ENCODE measurements at regions not wholly inside any gene's neighbourhood (a gene's known extent, or its start where the extent isn't known, plus 50 kb on each side); places are given as distances from the start of the nearest gene placed in this dataset.

DNA sequence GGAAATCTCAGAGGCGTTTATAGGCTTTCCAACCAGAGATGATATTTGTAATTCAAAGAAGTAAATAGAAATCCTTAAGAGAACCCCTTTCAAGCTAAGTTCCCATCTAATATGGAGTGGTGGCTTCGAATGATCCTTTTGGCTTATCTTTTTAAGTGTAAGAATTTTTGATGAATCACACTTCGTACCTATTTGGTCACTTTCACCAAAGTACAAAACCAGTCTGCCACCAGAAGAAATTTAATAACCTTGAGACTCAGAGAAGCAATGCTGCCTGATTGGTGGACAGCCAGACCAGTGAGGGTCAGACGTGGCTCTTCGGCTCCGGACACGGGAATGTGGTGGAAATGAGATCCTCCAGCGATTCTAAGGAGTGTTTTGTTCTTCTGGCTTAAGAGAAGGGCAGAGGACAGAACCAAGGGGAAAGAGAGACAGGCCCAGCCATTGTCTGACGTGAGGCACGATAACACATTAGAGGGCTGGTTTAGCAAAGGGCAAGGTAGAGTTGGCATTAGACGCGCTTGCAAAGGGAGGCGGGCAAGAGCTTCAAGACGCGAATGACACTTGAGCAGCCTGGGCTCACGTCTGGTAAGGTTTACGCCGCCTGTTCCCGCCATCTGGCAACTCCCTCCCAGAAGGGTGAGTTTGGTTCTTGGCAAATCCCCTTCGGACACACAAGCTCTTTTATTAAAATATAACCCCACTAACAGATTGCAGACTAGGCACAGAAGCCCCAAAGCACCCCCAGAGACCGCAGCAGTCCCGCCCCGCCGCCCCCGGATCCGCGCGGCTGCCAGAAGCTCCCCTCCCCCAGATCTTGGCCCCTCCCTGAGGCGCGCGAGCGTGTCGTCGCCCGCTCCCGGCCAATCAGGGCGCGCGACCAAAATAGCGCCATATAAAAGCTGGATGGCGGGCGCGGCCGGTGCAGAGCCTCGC, 50.0 kb upstream of the EZR start:
- peak; percentile 69 to 86 for DNase-seq (ENCODE audit: low read depth in 1 of 2, low spot score in 2 of 2)
- H2AFZ ChIP-seq (ENCODE audit: low read length), result no peak overlapping the region
- peak; percentile 85 for TF ChIP-seq CREB1 (IDR thresholded peaks at IDR 0.05)
- TF ChIP-seq HDAC6 (IDR thresholded peaks at IDR 0.05; ENCODE audit: low read depth, low read length), result no peak
- TF ChIP-seq POLR2AphosphoS5 (IDR thresholded peaks at IDR 0.05; ENCODE audit: low read depth, low read length), result peak; percentile 81
- TF ChIP-seq RBBP5 (IDR thresholded peaks at IDR 0.05; ENCODE audit: borderline replicate concordance, low read depth, low read length), result no peak
- no peak for TF ChIP-seq SIRT6 (IDR thresholded peaks at IDR 0.05; ENCODE audit: low read length)
- TF ChIP-seq ASH2L (IDR thresholded peaks at IDR 0.05; ENCODE audit: low read length), result peak; percentile 50
- TF ChIP-seq EZH2 (IDR thresholded peaks at IDR 0.05; ENCODE audit: low read depth, low read length, severe bottlenecking), result no peak
- no peak for TF ChIP-seq JUND (IDR thresholded peaks at IDR 0.05; ENCODE audit: low read length)
- TF ChIP-seq TCF12 (IDR thresholded peaks at IDR 0.05; ENCODE audit: low read depth, low read length), result no peak
- TF ChIP-seq KDM1A (IDR thresholded peaks at IDR 0.05; ENCODE audit: borderline replicate concordance, low read length), result no peak
- no peak for TF ChIP-seq NANOG (IDR thresholded peaks at IDR 0.05; ENCODE audit: insufficient read depth, low read depth, low read length, poor library complexity, severe bottlenecking)
- no peak for TF ChIP-seq BCL11A (IDR thresholded peaks at IDR 0.05; ENCODE audit: low read depth in 2 of 2, low read length in 2 of 2)

More for the DNA sequence above, 50.0 kb upstream of the EZR start:
- H3K4me2 ChIP-seq (ENCODE audit: insufficient read depth in 1 of 2, low read depth in 2 of 2, low read length in 2 of 2), result peak overlapping the region; percentile 50 to 57
- ChIA-PET CTCF (ENCODE audit: partially characterized antibody) (interaction anchor here (0.5 to 2.5 kb wide), 9 partner anchors 15 to 160 kb away, joined by 3 to 8 read pairs (median 3); no protein-coding TSS in a partner anchor), POLR2A (ENCODE audit: partially characterized antibody) (interaction anchor here (0.6 to 9.9 kb wide), 15 partner anchors 10 to 108 kb away, joined by 3 to 93 read pairs (median 3); no protein-coding TSS in a partner anchor)
- no peaks in the 10 kb centered on the region for H3K36me3 ChIP-seq (ENCODE audit: control insufficient read depth in 2 of 4, insufficient read depth in 4 of 4, low read length in 3 of 4)
- no peaks in the 10 kb centered on the region for H3K79me1 ChIP-seq (ENCODE audit: low read depth, low read length)
- peak overlapping the region; percentile 99; the same call in 1 of the 2 replicates for H2AK5ac ChIP-seq (ENCODE audit: low read depth, low read length)
- H4K91ac ChIP-seq (replicated peaks; ENCODE audit: insufficient read length, low read length), result peak overlapping the region; percentile 5
- H4K20me1 ChIP-seq (replicated peaks in 1 of 2; ENCODE audit: control insufficient read depth in 1 of 2, insufficient read depth in 2 of 2, low read length in 2 of 2), result no peaks in the 10 kb centered on the region
- H3K79me2 ChIP-seq (ENCODE audit: control insufficient read depth in 1 of 2, insufficient read depth in 2 of 2, low read length in 2 of 2), result no peaks in the 10 kb centered on the region
- WGBS, 2 experiments (ENCODE audit: extremely low coverage in 1 of 2, insufficient coverage in 1 of 2, insufficient read length in 1 of 2, insufficient replicate concordance in 2 of 2, low coverage in 1 of 2, low lambda C conversion rate in 2 of 2, missing lambda C conversion rate in 1 of 2), result 36% methylated on average over 36 of the region's 45 CpGs; no CpG with 5 or more reads in 1 of the 2 experiments
- H2BK12ac ChIP-seq (ENCODE audit: low read depth, low read length), result peak overlapping the region; percentile 100
- peak overlapping the region; percentile 97 for H2BK20ac ChIP-seq (ENCODE audit: low read length)
- peaks cover 3% of the 10 kb centered on the region; the same call in 1 of the 2 replicates for H3K23me2 ChIP-seq (ENCODE audit: low read depth, low read length)
- H3K4me1 ChIP-seq (replicated peaks in 1 of 4; ENCODE audit: control insufficient read depth in 3 of 4, insufficient read depth in 4 of 4, low read length in 3 of 4), result peaks cover 0 to 3% (median 1%) of the 10 kb centered on the region in 4 experiments; a peak in 2 of 7 replicates
- peak overlapping the region in 3 of 4 experiments; percentile 31 to 50 (median 34); a peak in 4 of 8 replicates for H3K4me3 ChIP-seq (ENCODE audit: extremely low read depth in 1 of 4, insufficient read depth in 2 of 4, low read depth in 3 of 4, low read length in 4 of 4)
- peak overlapping the region; percentile 76 for H3K27ac ChIP-seq (ENCODE audit: low read depth, low read length)
- no peak overlapping the region for H3K14ac ChIP-seq (ENCODE audit: insufficient read length)
- no peak overlapping the region for H4K5ac ChIP-seq (ENCODE audit: insufficient read length, low read depth, low read length)
- peak overlapping the region; percentile 53; the same call in 1 of the 2 replicates for H2BK15ac ChIP-seq (ENCODE audit: low read length)
- H3K9ac ChIP-seq (replicated peaks in 1 of 4; ENCODE audit: extremely low read depth in 1 of 4, low read depth in 3 of 4, low read length in 3 of 4), result peak overlapping the region in 3 of 4 experiments; percentile 57 to 66 (median 62); a peak in 6 of 7 replicates
- H3K9me3 ChIP-seq (ENCODE audit: insufficient read depth in 2 of 2, low read depth in 1 of 2, low read length in 1 of 2), result no peaks in the 10 kb centered on the region
- H3K27me3 ChIP-seq (replicated peaks in 1 of 4; ENCODE audit: control insufficient read depth in 3 of 4, extremely low read depth in 1 of 4, insufficient read depth in 3 of 4, low read length in 3 of 4), result no peaks in the 10 kb centered on the region
- no peak overlapping the region for H2BK120ac ChIP-seq (replicated peaks; ENCODE audit: low read depth, low read length)
- no peak overlapping the region for H3K56ac ChIP-seq (replicated peaks; ENCODE audit: insufficient read length, low read depth, low read length)
- peak overlapping the region; percentile 94; the same call in 1 of the 2 replicates for H4K8ac ChIP-seq (ENCODE audit: extremely low read depth, insufficient read depth, low read length)
- H2BK5ac ChIP-seq (ENCODE audit: low read depth, low read length), result peak overlapping the region; percentile 99
- H3K23ac ChIP-seq (ENCODE audit: insufficient read length), result no peak overlapping the region
- peak overlapping the region; percentile 79 for H3K18ac ChIP-seq (ENCODE audit: extremely low read depth, low read length)
- no peak overlapping the region for H3K4ac ChIP-seq (replicated peaks; ENCODE audit: insufficient read length, low read depth, low read length)
- FAIRE-seq, result peak; percentile 55

All from H1 (cell line).